ENCODE measurements at regions not wholly inside any gene's neighbourhood (a gene's known extent, or its start where the extent isn't known, plus 50 kb on each side); places are given as distances from the start of the nearest gene placed in this dataset.

GRCh38 chr11:30150425-30150824, 80.4 kb upstream of the FSHB start:
- no peak for TF ChIP-seq POLR2A (IDR thresholded peaks at IDR 0.05; ENCODE audit: low read depth, low read length)
- TF ChIP-seq CTCF (IDR thresholded peaks at IDR 0.05; ENCODE audit: extremely low read depth in 1 of 2, insufficient read depth in 1 of 2, low read depth in 1 of 2, low read length in 2 of 2) = no peak
- no peak for TF ChIP-seq FOS (IDR thresholded peaks at IDR 0.05; ENCODE audit: borderline replicate concordance, insufficient read depth, low read length)
- TF ChIP-seq EZH2 (IDR thresholded peaks at IDR 0.05; ENCODE audit: borderline replicate concordance, low read depth, low read length, severe bottlenecking) = no peak
- no peak for TF ChIP-seq POLR2AphosphoS5 (IDR thresholded peaks at IDR 0.05; ENCODE audit: insufficient read depth, low read depth, low read length)
- TF ChIP-seq JUN (IDR thresholded peaks at IDR 0.05; ENCODE audit: borderline replicate concordance, insufficient read depth, insufficient read length, low read depth) = no peak
- no peak for TF ChIP-seq MAX (IDR thresholded peaks at IDR 0.05; ENCODE audit: insufficient read depth, insufficient read length)
